ENCODE measurements at regions not wholly inside any gene's neighbourhood (a gene's known extent, or its start where the extent isn't known, plus 50 kb on each side); places are given as distances from the start of the nearest gene placed in this dataset.

DNA sequence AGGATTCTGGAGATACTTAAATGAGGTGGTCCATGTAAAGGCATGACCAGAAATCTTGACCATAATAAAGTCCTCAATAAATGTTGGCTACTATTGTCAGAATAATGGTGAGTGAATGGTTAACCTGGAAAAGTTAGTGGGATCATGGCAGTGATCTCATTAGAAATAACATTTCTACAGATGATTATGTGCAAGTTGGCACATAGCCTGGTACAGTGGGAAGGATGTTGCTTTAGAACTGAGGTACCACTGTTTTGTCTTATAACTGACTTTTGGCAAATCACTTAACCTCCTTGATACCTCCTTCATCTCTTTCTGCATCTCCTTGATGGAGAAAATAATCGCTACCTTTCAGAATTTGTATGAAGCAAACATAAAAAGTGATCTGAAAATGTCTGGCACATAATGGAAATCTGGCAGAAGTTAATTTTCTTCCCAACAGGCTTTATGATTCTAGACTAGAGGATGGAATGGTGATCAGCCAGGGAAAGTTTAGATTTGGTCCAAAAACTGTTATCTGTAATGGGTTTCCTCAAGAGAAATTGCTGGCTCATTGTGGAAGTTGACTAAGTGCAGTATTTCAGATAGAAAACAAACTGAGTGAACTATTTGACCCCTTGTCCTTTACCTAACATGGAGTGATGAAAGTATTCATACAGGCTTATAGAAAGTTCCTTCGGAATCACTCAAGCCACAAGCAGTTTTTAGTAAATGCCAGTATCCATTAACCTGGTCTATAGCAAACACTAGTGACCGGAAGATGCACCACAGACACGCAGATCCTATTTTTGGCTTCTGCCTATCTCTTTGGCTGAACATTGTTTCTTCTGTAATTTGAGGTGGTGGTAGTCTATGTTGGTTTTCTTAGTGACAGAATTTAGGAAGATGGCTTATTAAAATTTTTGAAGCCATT is 449.6 kb upstream of the TGFBR2 start (continued):
- no peak for TF ChIP-seq SUZ12 (IDR thresholded peaks at IDR 0.05; ENCODE audit: low read length)
- TF ChIP-seq KDM1A (IDR thresholded peaks at IDR 0.05; ENCODE audit: borderline replicate concordance, low read length): no peak
